NT2/D1 (cell line): ENCODE measurements at regions not wholly inside any gene's neighbourhood (a gene's known extent, or its start where the extent isn't known, plus 50 kb on each side); places are given as distances from the start of the nearest gene placed in this dataset.

ENCODE experiments used
- SUZ12 ChIP-seq: IDR thresholded peaks from 2 replicates; pipeline ENCODE4 v1.6.1; 2011; ENCODE audit not compliant: insufficient read length, insufficient read depth; ENCODE audit errors: extremely low read depth
- YY1 ChIP-seq: IDR thresholded peaks from 2 replicates; pipeline ENCODE4 v1.6.1; 2011; ENCODE audit not compliant: insufficient read length, insufficient read depth
- ZNF274 ChIP-seq: IDR thresholded peaks from 2 replicates; pipeline ENCODE4 v1.6.1; 2011; ENCODE audit warnings: mild to moderate bottlenecking, low read depth, low read length

DNA sequence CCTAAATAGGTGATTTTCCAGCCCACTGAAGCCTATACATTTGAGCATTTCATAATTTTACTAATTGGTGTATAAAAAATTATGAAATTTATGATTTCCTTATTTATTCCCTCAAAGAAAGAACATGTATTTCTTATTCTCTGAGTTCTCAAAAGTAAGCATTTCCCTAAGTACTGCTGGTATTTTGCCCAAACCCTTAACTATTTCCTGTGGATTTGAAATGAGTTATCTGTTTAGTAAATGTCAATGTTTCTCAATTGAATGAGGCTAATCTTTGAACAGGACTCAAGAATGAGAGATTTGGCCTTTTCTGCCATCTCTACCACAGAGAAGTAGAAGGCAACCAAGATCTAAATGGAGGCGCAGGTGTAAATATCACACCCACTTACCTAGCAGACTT lies 751.7 kb downstream of the TLE1 start:
- TF ChIP-seq YY1 (no peak), SUZ12 (no peak), ZNF274 (no peak)
